ENCODE measurements at regions not wholly inside any gene's neighbourhood (a gene's known extent, or its start where the extent isn't known, plus 50 kb on each side); places are given as distances from the start of the nearest gene placed in this dataset.

GRCh38 chr5:135697959-135698345 lies 119.2 kb upstream of the CXCL14 start:
- DNase-seq, result no peak

- DNase-seq, result no peak
Measured at GRCh38 chr5:135697251-135697958, 118.6 kb upstream of the CXCL14 start.

- DNase-seq, result no peak
Measured at GRCh38 chr5:135696317-135696716, 117.5 kb upstream of the CXCL14 start.

GRCh38 chr5:135695656-135696313 lies 117.0 kb upstream of the CXCL14 start:
- DNase-seq, result no peak

- no peak for DNase-seq
Measured at GRCh38 chr5:135694906-135695305, 116.1 kb upstream of the CXCL14 start.

GRCh38 chr5:135694012-135694411 lies 115.2 kb upstream of the CXCL14 start:
- DNase-seq, result no peak

- no peak for DNase-seq
Measured at GRCh38 chr5:135693371-135693955, 114.7 kb upstream of the CXCL14 start.

GRCh38 chr5:135691044-135691443 lies 112.3 kb upstream of the CXCL14 start:
- DNase-seq, result no peak

- no peak for DNase-seq
Measured at GRCh38 chr5:135690466-135690865, 111.7 kb upstream of the CXCL14 start.

GRCh38 chr5:135689506-135689905 lies 110.7 kb upstream of the CXCL14 start:
- DNase-seq, result no peak

GRCh38 chr5:135688385-135688784 lies 109.6 kb upstream of the CXCL14 start:
- no peak for DNase-seq

- no peak for DNase-seq
Measured at GRCh38 chr5:135683189-135683588, 104.4 kb upstream of the CXCL14 start.

GRCh38 chr5:135680713-135681112 lies 101.9 kb upstream of the CXCL14 start:
- no peak for DNase-seq

- DNase-seq, result no peak
Measured at GRCh38 chr5:135678640-135679268, 100.0 kb upstream of the CXCL14 start.

GRCh38 chr5:135671966-135672365 lies 93.2 kb upstream of the CXCL14 start:
- no peak for DNase-seq

GRCh38 chr5:135671052-135671705 lies 92.4 kb upstream of the CXCL14 start:
- no peak for DNase-seq

GRCh38 chr5:135670588-135670987 lies 91.8 kb upstream of the CXCL14 start:
- DNase-seq, result no peak

- DNase-seq, result no peak
Measured at GRCh38 chr5:135669416-135669815, 90.6 kb upstream of the CXCL14 start.

- no peak for DNase-seq
Measured at GRCh38 chr5:135667673-135668072, 88.9 kb upstream of the CXCL14 start.

- no peak for DNase-seq
Measured at GRCh38 chr5:135667204-135667603, 88.4 kb upstream of the CXCL14 start.

GRCh38 chr5:135662683-135663082 lies 83.9 kb upstream of the CXCL14 start:
- DNase-seq, result no peak

- DNase-seq, result no peak
Measured at GRCh38 chr5:135662061-135662481, 83.3 kb upstream of the CXCL14 start.
